Kidney (tissue), 13 donors: ENCODE measurements at regions not wholly inside any gene's neighbourhood (a gene's known extent, or its start where the extent isn't known, plus 50 kb on each side); places are given as distances from the start of the nearest gene placed in this dataset.

ENCODE experiments used
- DNase-seq, 5 donors: peaks; one replicate each; pipeline ENCODE4 v3.0.0-alpha.2; 2013 to 2020
- FAIRE-seq: peaks from 2 replicates; lab custom pipeline; 2012; peaks lifted over from hg19 to GRCh38; lab: Jason Lieb, UNC
- H3K27ac ChIP-seq, 2 donors: one replicate each; pipeline ENCODE4 v1.7.0; 2013; ENCODE audit warnings: low read depth in 2 of 2, low read length in 2 of 2, inconsistent platforms in 1 of 2
- H3K27me3 ChIP-seq: one replicate; pipeline ENCODE4 v1.7.1; 2013; ENCODE audit warnings: low read length, inconsistent platforms; ENCODE audit not compliant: control insufficient read depth, insufficient read depth
- H3K36me3 ChIP-seq, 3 donors: one replicate each; pipeline versions ENCODE4 v1.7.0 to v1.7.1; 2013; ENCODE audit warnings: low read length in 3 of 3, control low read depth in 1 of 3, inconsistent platforms in 1 of 3; ENCODE audit not compliant: insufficient read depth in 3 of 3, control insufficient read depth in 2 of 3
- H3K4me1 ChIP-seq, 3 donors: one replicate each; pipeline versions ENCODE4 v1.7.0 to v1.7.1; 2013; ENCODE audit warnings: low read length in 3 of 3, inconsistent platforms in 1 of 3, low read depth in 1 of 3; ENCODE audit not compliant: control insufficient read depth in 2 of 3, insufficient read depth in 2 of 3
- H3K4me3 ChIP-seq, 3 donors: one replicate each; pipeline versions ENCODE4 v1.7.0 to v1.8.1; 2013; ENCODE audit warnings: low read length in 3 of 3, control low read depth in 1 of 3, inconsistent platforms in 1 of 3
- H3K9ac ChIP-seq, 3 donors: one replicate each; pipeline versions ENCODE4 v1.7.0 to v1.7.1; 2013; ENCODE audit warnings: low read length in 3 of 3, control low read depth in 1 of 3, inconsistent platforms in 1 of 3
- H3K9me3 ChIP-seq, 3 donors: one replicate each; pipeline versions ENCODE4 v1.7.0 to v1.7.1; 2013; ENCODE audit warnings: low read length in 3 of 3, control low read depth in 1 of 3, inconsistent platforms in 1 of 3; ENCODE audit not compliant: control insufficient read depth in 2 of 3, insufficient read depth in 1 of 3
- CTCF ChIP-seq: IDR thresholded peaks from 3 replicates; pipeline ENCODE4 v1.5.1; 2012; ENCODE audit warnings: mild to moderate bottlenecking, moderate library complexity, borderline replicate concordance; ENCODE audit not compliant: insufficient read depth; ENCODE audit errors: extremely low read depth
- intact Hi-C: fragments of 100-400 bp; cut with DNase I; formaldehyde crosslinking; loops from one replicate; pipeline ENCODE4 v1.11.1; 2022
- donor health status: control.
- donor health status: control.
- donor health status: control.
- donor health status: control.
- donor health status: control.
- donor health status: DM: yes; HTN: yes; CAD: no.
- donor health status: Normal renal cell carcinoma (clear cell type).

GRCh38 chr1:71330991-71331390 is 250.2 kb upstream of the ZRANB2 start:
- Histone ChIP-seq H3K9ac (no peak overlapping the region), H3K27ac (no peak overlapping the region), H3K4me1 (no peaks in the 10 kb centered on the region), H3K9me3 (peaks cover 0 to 3% (median 0%) of the 10 kb centered on the region in 3 donors), H3K4me3 (no peak overlapping the region), H3K27me3 (no peaks in the 10 kb centered on the region), H3K36me3 (no peaks in the 10 kb centered on the region)
- intact Hi-C loops = no loop called here
- no peak for FAIRE-seq
- TF ChIP-seq CTCF = no peak
- DNase-seq = no peak

GRCh38 chr1:71324671-71325267 is 243.9 kb upstream of the ZRANB2 start:
- FAIRE-seq (no peak), DNase-seq (no peak)
- Histone ChIP-seq H3K27me3 (no peaks in the 10 kb centered on the region), H3K36me3 (no peaks in the 10 kb centered on the region), H3K9ac (no peak overlapping the region), H3K9me3 (peaks cover 0 to 7% (median 0%) of the 10 kb centered on the region in 3 donors), H3K27ac (no peak overlapping the region), H3K4me3 (no peak overlapping the region), H3K4me1 (no peaks in the 10 kb centered on the region)
- intact Hi-C loops = no loop called here
- no peak for TF ChIP-seq CTCF

GRCh38 chr1:71312545-71312944 is 231.7 kb upstream of the ZRANB2 start:
- Histone ChIP-seq H3K27ac (no peak overlapping the region), H3K4me1 (no peaks in the 10 kb centered on the region), H3K9ac (no peak overlapping the region), H3K9me3 (no peaks in the 10 kb centered on the region), H3K4me3 (no peak overlapping the region), H3K36me3 (no peaks in the 10 kb centered on the region), H3K27me3 (no peaks in the 10 kb centered on the region)
- DNase-seq = no peak
- no peak for TF ChIP-seq CTCF
- intact Hi-C loops = no loop called here
- FAIRE-seq = no peak

GRCh38 chr1:71311376-71311775 is 230.5 kb upstream of the ZRANB2 start:
- no peak overlapping the region for H3K4me3 ChIP-seq
- FAIRE-seq = no peak
- DNase-seq = no peak
- no peak overlapping the region for H3K27ac ChIP-seq
- H3K9ac ChIP-seq = no peak overlapping the region
- no peak for TF ChIP-seq CTCF
- H3K36me3 ChIP-seq = no peaks in the 10 kb centered on the region
- intact Hi-C loops = no loop called here
- no peaks in the 10 kb centered on the region for H3K27me3 ChIP-seq
- H3K9me3 ChIP-seq = no peaks in the 10 kb centered on the region
- no peaks in the 10 kb centered on the region for H3K4me1 ChIP-seq
